ENCODE measurements at regions not wholly inside any gene's neighbourhood (a gene's known extent, or its start where the extent isn't known, plus 50 kb on each side); places are given as distances from the start of the nearest gene placed in this dataset.

GRCh38 chr2:160862226-160862625 lies 298.0 kb upstream of the TANK start:
- DNase-seq (ENCODE audit: low spot score): no peak
- no peak for ATAC-seq

GRCh38 chr2:160868891-160869290 lies 291.3 kb upstream of the TANK start:
- DNase-seq (ENCODE audit: low spot score) (no peak), ATAC-seq (no peak)

- DNase-seq (ENCODE audit: low spot score) (no peak), ATAC-seq (no peak)
Measured at GRCh38 chr2:160869411-160869810, 290.8 kb upstream of the TANK start.

GRCh38 chr2:160870729-160871465 lies 289.3 kb upstream of the TANK start:
- no peak for ATAC-seq

DNA sequence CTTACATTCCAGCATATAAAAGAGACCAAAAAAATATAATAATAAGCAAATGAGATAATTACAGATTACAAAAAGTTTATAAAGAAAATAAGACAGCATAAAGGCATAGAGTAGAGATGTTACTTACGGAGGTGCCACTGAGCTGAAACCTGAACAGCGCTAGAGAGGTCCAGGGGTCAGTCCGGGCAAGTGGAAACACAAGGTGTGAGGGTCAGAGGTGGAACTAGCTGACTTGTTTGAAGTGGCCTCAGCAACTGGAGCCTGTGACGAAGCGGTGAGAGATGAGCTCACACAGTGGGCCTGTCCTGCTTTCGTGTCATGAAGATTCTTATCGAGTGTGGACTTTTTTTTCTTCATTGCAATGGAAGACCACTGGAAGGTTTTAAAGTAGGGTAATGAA lies 288.3 kb upstream of the TANK start:
- ATAC-seq: no peak

More at GRCh38 chr2:160870729-160871465, 289.3 kb upstream of the TANK start:
- no peak for DNase-seq (ENCODE audit: low spot score)

GRCh38 chr2:160876029-160876428 lies 284.2 kb upstream of the TANK start:
- DNase-seq (ENCODE audit: low spot score) (no peak), ATAC-seq (no peak)

More for the DNA sequence above, 288.3 kb upstream of the TANK start:
- no peak for DNase-seq (ENCODE audit: low spot score)

- no peak for ATAC-seq
- DNase-seq (ENCODE audit: low spot score): no peak
Measured at GRCh38 chr2:160876765-160877164, 283.5 kb upstream of the TANK start.

DNA sequence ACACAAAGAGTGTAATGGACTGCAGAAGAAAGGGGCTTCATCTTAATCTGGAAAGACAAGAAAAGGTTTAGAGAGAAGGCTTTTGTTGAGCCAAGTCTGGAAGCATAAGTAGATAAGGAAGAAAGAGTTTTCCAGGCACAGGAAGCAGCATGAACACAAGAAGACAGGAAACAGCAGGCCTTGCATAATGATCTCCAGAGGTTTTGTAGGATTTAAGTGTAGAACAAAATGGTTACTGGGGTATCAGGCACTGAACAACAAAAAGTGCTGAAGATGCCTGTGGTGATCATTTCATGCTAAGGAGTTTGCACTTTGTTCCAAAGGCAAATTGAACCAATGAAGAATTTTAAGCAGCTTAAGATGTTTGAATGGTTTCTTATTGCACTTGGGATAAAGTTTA lies 281.6 kb upstream of the TANK start:
- ATAC-seq (no peak), DNase-seq (ENCODE audit: low spot score) (no peak)

DNA sequence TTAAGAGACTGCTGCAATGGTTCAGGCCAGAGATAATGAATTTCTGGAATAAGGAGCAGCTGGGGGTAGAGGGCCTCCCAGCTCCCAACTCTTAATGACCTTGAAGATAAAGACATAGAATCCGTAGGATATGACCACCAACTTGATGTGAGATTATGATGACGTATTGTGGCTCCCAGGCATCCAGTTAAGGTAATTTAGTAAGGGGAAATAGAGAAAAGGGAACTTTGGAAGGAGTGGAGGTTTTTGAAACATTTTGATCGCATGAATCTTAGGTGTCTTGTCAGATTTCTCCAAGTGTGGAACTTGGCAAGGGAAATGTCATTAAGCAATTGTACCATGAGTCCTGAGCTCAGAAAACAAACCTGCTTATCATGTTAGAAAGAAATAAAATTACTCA lies 277.3 kb upstream of the TANK start:
- no peak for ATAC-seq
- DNase-seq (ENCODE audit: low spot score): no peak

DNA sequence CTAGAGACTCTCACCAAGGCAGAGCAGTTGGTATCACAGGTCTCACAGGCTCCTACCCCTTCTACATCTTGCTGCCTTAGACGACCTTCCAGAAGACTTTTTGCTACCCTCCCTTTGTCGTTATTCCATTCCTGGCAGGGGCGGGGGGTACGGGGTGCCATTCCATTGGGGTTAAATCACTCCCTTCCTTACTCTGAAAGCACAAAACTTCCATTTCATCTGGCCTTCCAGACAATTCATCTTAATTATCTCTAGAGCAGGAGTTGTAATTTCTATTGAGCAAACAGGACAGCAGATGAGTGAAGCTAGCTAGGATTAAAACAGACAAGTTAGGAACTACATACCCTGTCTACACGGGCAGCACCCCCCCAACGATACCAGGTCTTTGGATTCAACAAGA lies 276.2 kb upstream of the TANK start:
- no peak for ATAC-seq
- no peak for DNase-seq (ENCODE audit: low spot score)

DNA sequence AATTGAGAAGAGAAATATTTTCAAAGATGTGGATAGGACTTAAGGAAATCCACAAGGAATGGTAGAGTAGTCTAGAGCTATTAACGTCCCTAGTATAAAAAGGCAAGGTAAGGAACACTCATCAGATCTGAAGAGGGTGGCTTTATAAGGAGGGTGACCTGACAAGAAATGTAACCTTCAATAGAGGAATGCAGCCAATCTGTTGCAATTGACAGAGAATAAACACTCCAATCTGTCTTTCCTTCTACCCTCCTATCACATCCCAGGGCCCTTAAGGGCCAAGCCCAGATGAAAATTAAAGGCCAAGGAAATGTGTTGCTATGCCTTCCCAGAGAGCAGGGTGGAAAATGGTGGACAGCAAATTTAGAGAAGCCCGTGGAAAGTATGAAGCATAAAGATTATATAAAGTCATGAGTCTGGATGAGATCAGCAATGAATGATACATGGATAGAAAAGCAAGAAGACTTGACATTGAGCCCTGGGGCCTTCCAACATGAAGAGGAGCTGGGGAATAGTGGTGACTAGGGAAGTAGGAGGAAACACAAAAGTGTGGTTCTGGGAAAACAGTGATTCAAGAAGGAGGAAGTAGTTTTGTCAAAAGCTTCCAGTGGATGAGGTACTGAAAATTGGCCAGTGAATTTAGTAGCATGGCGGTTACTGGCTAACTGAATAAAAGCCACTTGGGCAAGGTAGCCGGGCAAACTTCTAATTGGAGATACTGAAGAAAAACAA lies 270.6 kb upstream of the TANK start:
- no peak for ATAC-seq
- no peak for DNase-seq (ENCODE audit: low spot score)

DNA sequence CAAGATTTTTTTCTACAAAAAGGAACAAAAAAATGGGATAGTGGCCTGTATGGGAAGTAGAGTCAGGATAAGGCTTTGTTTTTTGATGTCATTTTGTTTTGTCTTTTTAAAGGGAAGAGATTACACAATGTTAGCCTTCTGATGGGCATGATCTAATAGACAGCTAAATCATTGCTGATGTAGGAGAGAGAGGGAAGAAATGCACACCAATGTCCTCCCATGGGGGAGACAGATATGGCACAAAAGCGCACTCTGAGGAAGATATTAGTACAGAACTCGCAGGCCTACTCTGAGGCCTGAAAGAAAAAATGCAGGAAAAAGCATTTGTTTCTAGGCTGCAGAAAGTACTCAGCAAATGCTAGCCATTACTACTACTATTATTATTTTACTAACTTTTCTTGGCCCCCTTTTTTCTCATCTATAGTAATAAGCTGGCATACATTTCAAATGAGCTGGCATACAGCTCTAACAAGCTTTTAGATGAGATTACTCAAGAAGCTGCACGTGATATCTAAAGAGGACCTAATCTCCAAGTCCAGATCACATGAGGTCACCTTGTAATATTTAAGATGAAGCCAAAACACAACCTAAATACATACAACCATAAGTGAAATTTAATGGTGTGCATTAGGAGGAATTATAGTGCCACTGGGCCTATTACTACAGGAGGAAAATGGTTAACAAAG lies 269.4 kb upstream of the TANK start:
- no peak for ATAC-seq
- no peak for DNase-seq (ENCODE audit: low spot score)

DNA sequence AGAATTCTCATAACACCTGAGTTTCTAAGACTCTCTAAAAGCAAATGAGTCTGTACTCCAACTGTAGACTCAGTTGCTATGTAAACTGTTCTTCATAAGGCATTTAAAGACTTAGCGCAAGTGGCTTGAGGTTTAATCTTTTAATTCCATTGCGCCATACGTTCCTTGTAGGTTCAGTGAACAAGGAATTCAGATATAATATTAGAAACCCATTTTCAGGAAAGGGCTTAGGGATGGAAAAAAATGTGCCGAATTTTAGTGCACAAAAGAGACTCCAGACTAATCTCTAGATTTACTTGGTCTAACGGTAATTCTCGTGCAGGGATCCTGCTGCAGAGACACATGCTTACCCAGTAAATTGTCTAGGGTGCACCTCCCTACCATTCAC lies 268.9 kb upstream of the TANK start:
- DNase-seq (ENCODE audit: low spot score): no peak
- no peak for ATAC-seq

- ATAC-seq (no peak), DNase-seq (ENCODE audit: low spot score) (no peak)
Measured at GRCh38 chr2:160892204-160892603, 268.0 kb upstream of the TANK start.

GRCh38 chr2:160893581-160893980 lies 266.6 kb upstream of the TANK start:
- ATAC-seq (no peak), DNase-seq (ENCODE audit: low spot score) (no peak)

DNA sequence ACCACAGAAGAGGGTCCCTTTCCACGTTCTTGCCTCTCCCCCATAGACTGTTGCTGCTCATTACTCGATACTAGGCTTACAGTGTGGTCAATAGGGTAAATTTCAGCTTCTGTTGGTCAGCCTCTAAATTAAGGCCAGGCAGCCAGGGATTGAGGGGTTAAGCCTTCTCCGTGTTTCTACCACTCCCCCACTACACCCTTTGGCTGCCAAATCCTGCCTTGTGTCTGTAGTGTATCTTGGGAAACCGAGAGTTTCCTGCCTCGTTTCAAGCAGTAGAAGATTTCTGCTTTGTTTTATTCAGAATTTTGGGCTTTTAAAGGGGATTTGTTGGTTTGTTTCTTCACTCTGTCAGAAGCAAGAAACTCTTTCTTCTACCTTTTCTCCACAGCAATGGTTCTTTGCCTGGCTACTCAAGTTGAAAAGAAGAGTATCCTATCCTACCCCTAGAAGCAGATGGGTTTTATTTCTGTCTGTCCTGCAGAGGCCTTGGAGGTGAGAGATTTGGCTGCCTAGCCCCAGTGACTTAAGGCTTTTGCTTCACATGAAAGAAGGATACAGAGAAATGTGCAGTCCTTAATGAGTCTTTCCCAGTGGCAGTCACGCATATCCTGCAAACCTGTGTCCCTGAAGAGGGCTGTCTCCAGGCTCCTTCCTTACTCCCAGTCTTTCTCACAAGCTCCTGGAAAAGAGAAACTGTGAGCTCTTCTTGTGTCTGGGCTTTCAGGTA lies 261.5 kb upstream of the TANK start:
- no peak for ATAC-seq
- no peak for DNase-seq (ENCODE audit: low spot score)

- no peak for DNase-seq (ENCODE audit: low spot score)
Measured at GRCh38 chr2:160901613-160902012, 258.6 kb upstream of the TANK start.

DNA sequence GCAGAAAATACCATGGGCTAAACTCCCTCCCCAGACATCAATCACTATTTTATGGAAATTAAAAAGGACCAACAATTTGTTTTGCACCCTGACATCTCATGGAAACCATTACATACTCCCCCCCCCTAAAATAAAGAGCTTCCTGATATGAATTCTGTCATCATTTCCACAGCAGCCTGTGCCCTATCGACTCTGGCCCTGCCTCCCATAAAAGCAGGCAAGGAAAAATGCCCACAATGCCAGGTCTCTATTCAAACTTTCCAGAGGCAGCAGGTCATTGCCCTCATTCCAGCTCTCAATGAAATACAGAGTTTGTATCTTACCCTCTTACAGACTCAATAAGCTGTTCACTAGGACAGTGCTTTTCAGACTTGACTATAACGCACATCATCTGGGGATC lies 254.4 kb upstream of the TANK start:
- ATAC-seq: peak; percentile 34
- no peak for DNase-seq (ENCODE audit: low spot score)

More at GRCh38 chr2:160901613-160902012, 258.6 kb upstream of the TANK start:
- ATAC-seq: no peak

DNA sequence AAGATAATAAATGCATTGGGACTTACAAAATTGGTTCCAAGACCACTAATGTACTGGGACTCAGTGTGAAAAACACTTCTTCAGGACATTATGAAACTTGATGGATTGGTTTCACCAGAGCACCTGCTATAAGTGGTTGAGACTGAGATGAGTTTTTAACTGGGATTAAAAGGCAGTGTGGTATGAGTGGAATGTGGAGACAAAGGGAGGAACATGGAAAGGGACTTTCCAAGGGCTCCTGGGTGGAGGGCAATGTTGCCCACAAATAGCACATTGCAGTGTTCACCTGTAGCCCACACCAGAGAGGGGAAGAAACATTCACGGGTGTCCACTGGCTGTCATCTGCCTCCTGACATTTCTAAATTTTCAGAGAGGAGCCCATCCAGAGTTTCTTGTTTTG lies 253.3 kb upstream of the TANK start:
- no peak for ATAC-seq
- no peak for DNase-seq (ENCODE audit: low spot score)

DNA sequence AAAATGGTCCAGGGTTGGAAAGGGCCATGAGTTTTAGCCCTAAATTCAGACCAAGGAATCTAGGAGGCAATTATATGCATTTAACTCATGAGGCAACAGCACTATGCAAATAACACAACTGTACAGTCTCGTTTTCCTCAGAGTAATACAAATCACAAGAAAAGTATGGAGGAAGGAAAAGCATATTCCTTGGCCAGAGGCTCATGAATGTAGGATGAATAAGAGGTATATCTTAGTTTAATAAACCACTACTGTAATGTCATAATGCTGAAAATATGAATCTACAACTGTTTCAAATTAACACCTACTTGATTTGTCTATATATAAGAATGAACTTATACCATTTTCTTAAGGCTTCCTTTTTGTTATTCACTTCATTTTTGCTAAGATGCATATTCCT lies 252.5 kb upstream of the TANK start:
- no peak for ATAC-seq
- no peak for DNase-seq (ENCODE audit: low spot score)

DNA sequence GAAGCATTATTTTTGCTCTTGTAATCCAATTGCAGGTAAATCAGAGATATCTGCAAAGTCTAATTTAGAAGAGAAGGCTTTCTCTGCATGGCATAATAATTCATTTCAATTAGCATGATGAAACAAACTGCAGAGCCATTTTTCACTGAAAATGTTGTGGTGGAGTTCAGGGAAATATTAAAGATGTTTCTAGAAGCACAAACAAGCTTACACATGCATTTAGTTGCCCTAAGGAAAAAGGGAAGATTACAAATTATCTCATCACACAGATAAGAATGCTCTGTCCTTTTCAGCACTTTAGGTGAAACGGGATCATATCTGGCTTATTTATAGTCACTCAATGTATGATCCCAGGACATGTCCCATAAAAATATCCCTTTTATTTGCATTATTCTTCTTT lies 252.1 kb upstream of the TANK start:
- no peak for ATAC-seq
- DNase-seq (ENCODE audit: low spot score): no peak
